GM21786 (cell line): ENCODE measurements at regions not wholly inside any gene's neighbourhood (a gene's known extent, or its start where the extent isn't known, plus 50 kb on each side); places are given as distances from the start of the nearest gene placed in this dataset.
A peak's percentile ranks its signal among the peaks of the same experiment; 100 is the strongest.

Experiments used
- ATAC-seq: cut with Tn5 transposase; IDR thresholded peaks from one replicate; pipeline ENCODE4 v1.9.1; 2021; ENCODE audit not compliant: unreplicated experiment

DNA sequence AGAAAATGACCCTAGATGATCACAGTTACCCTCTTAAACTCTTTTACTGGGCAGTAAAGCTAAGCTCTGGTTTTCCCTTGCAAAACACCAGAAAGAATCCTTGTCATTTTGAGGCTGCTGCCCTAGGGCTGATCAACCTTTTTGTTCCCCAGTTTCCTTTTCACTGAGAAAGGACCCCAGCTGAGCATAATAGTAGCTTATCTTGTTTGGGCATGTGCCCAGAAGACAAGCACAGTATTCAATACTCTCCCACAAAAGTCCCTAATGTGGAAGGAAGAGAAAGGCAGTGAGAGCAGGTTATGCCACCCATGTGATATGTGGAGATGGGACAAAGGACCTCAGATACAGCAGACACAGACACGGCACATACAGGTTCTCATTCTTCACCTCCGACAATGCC, 332.6 kb upstream of the TMPO start:
- no peak for ATAC-seq

DNA sequence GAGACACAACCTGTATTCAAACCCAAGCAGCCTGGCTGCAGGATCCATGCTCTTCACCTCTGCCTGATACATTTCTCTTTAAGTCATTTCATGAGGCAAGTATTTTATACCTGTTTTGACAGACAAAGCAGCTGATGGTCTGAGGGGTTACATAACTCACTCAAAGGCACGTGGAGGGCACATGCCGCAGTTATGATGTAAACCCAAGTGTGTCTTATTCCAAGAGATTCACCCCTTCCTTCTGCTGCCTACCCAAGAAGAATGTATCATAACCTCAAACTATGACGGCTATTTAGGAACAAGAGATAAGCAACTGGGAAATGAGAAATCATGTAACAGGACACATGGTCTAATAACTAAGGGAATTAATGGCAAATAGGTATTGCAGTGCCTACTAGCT, 329.8 kb upstream of the TMPO start:
- ATAC-seq: no peak

DNA sequence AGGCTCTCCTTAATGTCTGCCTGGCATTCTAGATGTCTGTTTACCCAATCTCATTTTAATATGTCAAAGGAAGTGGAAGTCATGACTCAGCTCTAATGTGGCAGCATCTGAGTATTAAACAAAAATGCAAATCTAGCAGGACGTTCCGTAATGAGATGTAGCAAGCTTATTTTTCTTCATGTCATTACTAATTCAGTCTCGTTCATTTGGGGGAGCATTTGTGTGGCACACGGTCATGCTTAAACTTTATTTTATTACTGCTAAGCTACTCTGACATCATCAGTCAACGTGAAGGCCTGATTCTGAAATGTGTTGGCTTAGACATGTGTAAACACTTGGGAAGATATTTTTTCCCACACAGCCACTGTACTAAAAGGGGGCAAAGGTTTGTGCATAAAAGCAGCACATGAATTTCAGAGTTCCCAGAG, 326.7 kb upstream of the TMPO start:
- ATAC-seq: no peak

DNA sequence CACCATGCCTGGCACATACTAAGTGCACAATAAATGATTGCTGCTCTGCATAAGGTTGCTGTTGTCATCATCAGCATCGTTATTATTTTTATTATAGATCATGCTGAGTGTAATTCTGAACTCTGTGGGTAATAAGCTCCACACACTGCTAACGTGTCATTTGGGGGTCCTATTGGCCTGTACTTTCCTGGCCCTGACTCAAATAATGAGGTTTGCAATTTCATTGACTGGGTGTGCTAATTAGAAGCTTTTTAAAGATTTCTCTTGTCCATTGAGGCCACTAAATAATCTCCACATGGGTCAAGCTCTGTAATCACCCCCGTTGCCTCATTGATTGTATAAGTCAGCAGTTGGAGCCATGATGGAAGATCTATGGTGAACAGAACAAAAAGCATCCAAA, 320.8 kb upstream of the TMPO start:
- ATAC-seq: no peak

DNA sequence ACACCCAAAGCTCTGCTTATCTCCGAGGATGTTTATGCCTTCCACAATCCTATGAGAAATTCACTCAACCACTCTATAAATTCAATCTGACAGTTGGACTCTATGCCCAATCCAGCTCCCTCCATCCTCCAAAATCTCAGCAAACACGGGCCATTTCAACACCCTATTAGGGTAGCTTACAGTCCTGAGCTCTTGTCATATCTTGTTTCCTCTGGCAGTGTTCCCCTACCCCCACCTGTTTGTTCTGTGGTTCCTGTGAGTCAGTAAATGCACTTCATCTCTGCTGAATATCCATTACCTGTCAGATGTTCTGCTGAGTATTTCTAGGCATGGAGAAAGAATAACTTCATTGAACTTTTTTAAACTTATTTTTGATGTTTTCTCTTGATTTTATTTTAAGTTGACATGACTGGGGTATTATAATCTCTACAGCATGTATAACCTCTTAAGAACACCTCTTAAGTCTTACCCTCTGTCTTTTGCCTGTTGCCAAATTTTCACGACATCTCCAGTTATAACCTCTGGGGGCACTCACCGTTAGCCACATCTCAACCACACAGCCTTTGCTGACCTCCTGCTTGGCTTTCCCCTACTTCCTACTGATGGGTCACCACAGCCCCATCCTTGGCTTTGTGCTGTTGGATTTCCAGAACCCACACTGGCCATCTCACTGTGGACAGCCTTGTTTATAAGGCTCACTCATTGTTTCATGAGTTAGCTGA, 317.0 kb upstream of the TMPO start:
- ATAC-seq: no peak

DNA sequence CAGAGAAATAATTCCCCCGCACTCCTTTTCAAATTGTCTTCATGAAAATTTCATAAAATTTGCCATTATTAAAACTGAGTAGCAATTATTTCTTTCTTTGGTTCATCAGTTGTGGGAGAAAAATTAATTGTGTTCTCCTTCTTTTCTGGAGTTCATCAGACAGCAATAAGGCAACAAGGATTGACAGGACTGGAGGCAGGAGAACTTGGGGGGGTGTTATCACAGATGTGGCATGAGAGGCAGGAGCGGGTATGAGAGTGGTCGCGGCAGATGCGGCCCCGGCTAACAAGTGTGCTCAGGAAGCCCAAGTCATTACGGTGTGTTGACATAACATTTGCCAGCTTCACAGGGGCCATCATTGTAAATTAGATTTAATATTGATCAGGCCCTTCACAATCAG, 306.6 kb upstream of the TMPO start:
- ATAC-seq: no peak

DNA sequence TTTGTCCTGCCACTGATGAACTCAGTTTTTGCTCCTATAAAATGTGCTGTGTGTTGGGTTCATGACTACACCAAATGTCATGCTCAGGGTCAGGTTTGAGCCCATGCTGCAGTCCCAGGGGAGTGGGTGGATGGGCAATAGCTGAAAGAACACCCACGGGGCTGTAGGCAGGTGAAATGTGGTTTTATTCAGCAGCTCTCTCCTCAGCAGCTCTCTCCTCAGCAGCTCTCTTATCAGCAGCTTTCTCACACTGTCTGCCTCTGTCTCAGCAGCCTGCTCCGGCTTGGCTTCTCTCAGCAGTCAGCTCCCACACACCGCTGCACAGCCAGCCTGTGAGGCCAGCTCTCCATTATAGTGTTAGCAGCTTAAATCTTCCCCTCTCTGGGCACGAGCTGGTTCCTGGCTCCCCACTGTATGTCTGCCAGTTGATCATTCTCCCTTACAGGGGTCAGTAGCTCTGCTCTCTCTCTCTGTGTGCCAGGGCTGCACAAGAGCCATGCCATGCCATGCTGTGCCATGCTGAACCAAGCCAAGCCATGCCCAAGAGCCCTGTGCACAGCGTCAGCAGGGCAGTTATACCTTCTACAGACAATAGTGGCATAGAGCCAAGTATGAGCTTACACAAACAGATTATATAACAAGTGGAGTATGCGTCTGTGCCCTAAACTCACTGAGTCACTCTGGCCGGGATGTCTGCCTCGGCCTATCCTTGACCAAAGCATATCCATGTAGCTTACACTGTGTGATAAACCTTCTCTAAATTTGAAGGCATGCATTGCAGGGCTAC, 303.3 kb upstream of the TMPO start:
- ATAC-seq: no peak

DNA sequence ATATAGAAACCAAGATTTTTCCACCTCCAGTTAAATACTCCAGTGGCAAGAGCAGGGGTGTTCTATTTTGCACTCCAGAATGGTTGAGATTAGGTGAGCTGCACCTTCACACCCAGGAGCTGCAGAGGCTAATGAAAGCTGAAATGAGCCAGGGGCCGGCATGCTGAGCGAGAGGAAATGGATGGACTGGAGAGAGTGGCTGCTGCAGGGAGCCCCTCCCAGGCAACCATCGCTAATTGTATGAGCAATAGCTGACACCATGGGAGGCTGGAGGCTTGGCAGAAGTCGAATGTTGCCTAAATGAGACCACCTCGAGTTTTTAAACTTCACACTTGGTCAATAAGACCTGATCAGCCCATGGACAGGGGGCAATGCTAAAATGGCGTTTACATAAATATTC, 301.8 kb upstream of the TMPO start:
- no peak for ATAC-seq

DNA sequence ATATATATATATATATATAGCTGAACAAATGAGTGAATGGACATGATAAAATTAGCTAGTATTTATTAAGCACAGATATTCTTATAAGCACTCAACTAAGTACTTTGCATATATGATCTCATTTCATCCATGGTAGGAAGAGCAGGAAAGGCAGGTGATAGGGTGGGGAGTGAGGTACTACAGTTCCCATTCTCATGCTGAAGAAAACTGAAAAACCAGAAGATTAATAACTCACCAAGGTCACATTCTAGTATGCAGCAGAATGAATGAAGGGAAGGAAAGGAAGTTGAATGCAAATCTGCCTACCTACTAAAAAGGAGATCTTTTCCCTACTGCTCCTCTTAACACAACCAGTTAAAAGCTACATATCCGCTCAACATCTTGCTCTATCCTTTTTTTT, 298.1 kb upstream of the TMPO start:
- no peak for ATAC-seq

DNA sequence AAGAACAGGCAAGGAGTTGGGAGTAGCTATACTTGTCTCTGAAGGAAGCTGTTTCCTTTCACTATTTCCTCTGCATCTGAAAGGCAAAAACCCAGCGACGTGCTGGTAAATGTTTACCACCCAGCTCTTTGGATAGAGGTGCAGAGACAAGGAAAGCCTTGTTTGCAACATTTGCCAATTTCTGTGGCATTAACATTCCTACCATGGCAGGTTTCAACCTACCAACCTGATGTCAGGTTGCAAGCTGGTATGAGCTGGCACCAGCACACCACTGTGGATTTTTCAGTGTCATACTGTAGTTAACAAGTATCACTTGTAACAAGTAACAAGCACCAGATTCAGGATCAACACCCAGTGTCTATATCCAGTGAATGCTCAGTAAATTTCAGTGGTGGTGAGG, 294.8 kb upstream of the TMPO start:
- no peak for ATAC-seq

DNA sequence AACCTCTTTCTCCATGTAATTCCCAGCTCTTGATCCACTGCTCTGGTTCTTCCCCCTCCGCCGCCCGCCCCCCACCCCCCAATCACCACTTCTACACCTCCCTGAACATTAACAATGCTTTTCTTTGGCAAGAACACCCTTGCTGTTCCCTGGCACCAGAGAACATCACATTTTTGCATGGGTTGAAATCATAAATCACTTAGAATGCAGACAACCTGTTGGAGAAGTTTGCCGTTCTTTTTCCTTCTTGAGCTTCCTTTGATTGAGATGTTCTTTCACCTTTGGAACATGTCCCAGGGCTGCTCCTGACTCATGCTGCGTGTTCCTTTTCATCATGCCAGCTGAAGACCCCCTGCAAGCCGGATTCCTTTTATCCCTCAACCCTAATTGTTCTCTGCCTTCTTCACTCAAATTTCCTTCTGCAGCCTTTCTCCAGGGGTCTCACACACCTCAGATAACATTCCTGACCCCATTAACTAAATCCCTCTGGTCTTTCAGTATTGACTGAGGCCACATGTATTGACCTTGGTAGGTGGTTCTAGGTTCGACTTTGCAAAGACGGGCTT, 294.1 kb upstream of the TMPO start:
- ATAC-seq: no peak

DNA sequence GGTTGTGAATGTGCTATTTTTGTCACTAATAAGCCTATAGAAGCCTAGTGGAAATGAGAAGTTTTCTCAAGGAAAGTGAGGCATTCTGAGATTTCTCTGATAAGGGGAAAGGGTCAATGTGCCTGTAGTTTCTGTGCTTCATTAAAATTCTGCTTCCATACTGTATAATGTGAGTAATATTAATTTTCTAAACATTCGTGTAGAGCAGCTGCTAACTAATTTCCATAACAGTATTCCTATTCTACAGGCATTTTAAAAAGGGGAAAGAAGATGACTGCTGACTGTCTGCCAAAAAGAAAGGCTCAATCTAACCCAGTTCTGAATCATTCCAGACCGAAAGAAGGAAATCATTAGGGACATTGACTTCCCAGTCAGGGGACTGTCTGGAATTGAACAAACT, 293.3 kb upstream of the TMPO start:
- ATAC-seq: no peak

DNA sequence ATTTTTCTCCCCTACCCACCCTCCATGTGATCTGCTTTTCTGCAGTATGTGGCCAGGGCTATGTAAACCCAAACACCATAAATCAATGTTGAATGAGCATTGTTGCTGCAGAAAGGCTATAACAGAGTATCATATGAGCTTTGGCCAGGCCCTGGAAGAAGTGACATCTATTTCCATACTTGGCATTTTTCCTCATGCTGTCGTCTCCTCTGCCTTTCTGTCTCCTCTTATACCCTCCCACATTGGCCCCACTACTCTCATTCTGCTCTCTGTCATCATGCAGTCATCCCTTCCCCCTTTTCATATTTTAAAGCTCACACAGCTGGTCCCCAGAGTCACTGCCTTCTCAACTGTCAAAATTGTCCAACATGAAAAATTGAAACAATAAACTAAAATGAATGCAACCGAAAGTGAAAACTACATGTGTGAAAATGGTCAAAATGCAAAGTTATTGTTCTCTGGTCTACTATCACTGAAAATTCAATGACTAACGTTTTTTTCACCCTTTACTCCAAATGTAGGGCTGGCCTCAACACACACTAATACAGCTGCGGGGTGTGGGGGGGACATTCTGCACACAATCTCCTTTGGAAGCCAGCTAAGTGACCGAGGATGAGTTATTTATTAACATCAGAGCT, 290.7 kb upstream of the TMPO start:
- ATAC-seq: peak; percentile 83

DNA sequence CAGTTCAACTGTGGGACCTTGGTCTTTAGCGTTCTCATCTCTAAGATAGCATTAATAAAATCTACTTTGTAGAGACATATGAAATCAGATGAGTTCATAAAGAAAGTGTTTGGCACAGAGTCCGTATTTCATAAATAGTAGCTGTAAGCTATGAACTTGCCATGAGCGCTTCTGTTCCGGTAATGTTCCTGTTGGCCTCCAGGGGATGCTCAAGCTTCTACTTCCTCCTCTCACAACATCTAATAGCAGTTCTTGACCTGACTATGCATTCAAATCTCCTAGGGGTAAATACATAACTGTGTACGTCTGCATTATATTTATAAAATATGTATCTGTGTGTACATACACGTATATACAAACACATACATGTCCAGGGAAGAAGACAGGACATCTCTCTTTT, 288.2 kb upstream of the TMPO start:
- no peak for ATAC-seq

DNA sequence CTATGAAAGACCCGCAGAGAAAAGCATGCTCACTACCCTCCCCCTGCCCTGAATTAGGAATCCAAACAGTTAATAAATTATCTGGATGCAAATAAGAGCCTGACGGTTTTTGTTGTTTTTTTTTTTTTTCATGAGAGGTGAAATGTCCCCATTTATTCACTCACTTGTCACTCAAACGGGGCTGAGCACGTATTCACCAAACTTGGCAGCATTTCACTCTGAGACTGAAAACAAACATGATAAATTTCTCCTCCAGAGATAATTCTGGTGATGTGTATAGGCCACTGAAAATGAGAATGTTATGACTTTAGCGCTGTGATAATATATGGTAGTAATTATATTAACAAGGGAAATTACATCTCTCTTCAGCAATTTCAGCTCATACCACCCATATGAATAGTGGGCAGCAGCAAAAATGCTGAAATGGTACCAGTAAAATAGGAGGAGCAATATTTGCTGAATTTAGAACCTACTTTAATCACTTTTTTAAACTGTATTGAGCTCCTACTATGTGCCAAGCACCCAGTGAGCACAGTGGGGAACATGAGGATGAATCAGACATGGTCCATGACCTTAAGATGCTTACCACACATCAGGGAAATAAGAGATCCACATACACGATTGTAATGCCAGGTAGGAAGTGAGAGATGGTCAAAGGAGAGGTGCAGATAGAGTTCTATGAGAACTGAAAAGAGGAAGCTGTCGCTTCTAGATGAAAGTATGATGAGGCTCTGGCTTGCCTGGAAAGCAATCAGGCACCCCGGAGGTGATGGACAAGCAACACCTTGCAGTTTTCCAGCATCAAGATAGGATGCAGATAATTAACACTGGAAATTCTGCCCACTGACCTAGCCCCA, 286.5 kb upstream of the TMPO start:
- no peak for ATAC-seq

DNA sequence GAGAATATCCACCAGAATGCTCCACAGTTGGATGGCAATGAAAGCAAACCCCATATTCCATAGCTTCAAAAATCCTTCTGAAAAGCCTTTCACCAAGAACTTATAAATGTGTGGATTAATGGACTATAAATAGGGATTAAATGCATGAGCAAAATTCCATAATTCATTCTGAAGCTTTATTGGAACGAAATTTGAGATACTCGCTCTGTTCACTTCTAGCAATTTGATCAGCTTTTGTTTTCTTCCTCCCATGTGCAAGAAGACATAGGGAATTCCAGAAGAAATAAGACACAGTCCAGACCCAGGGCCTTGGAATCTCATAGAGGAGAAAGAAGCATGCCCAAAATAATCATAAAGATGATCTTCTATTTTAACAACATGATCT, 285.9 kb upstream of the TMPO start:
- no peak for ATAC-seq

DNA sequence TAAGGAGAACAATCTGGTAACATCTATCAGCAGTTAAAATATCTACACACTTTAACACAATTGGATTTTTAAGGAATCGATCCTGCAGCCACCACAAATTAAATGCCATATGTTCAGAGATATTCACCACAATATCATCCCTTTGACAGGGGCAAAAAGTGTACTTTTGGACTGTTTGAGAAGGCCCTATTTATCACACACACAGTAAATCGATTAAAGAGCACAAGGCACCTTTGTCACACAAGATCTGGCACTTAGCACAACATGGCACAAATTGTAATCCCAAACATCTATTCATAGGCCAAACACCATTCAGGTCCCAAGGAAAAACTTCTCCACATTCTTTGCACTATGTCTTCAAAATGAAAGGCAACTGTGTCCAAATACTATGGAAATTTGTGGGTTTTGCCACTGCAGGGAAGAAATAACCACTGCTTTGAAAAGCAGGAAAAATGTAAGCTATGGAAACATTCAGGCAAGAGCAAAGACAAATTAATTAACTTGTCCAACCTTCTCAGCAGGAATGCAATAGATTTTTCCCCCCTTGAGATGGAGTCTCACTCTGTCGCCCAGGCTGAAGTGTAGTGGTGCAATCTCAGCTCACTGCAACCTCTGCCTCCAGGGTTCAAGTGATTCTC, 282.5 kb upstream of the TMPO start:
- no peak for ATAC-seq

DNA sequence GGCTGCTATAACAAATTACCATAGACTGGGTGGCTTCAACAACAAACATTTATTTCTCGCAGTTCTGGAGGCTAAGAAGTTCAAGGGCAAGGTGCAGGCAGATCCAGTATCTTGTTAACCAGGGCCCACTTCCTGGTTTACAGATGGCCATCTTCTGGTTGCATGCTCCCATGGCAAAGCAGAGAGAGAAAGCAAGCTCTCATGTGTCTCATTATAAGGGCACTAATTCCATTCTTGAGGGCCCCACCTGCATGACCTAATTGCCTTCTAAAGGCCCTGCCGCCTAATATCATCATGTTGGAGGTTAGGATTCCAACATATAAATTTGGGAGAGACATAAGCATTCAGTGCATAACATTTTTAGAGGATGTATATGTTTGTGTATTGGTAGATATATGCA, 280.1 kb upstream of the TMPO start:
- ATAC-seq: no peak

DNA sequence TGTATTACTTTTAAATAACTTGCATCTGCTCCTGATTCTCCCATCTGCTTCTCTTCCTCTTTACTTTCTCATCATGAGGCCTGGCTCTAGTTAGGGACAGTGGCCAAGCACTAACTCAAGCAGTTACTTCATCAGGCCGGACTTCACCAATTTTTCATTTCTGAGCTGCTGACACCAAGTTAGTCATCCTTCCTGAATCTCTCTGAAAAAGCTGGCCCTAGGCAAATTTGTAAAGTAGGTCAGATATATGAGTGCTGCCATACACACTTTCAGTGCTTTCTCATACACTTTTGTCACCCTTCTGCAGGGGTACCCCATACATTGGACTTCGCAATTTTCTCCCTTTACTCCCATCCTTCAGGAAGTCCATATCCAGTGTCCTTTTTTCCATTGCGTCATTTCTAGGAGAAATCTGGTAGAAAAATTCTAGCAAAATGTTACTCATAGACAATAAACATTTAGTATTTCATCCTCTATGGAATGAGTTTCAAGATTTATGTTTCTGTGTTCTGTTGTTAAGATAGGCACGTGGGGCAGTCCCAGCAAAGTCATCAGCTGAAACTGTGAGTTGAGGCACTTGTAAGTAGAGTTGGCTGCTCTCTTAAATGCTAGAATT, 276.8 kb upstream of the TMPO start:
- ATAC-seq: no peak

DNA sequence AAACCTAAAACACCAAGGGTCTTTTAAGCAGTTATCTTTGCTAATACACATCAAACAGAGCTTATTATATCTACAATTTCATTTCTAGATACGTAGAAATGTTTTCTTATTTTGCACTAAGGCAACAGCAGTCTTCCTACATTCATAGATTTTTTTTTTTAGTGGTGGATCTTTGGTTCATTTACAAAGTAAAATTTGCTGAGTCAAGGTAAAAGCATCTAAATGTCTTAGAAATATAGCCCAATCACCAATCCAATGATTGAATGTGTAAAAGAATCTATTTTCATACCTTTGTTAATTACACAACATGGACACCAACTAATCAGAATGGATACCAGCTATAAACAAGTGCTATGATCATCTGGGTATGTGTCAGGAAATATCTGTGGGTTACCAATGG, 272.2 kb upstream of the TMPO start:
- no peak for ATAC-seq
